ENCODE measurements at regions not wholly inside any gene's neighbourhood (a gene's known extent, or its start where the extent isn't known, plus 50 kb on each side); places are given as distances from the start of the nearest gene placed in this dataset.

- TF ChIP-seq EP300 (IDR thresholded peaks at IDR 0.05; ENCODE audit: borderline replicate concordance) (no peak), CREB1 (IDR thresholded peaks at IDR 0.05; ENCODE audit: low read depth) (no peak), ZBTB7A (IDR thresholded peaks at IDR 0.05; ENCODE audit: low read depth) (no peak), MAX (IDR thresholded peaks at IDR 0.05) (no peak), FOXM1 (IDR thresholded peaks at IDR 0.05; ENCODE audit: borderline replicate concordance, low read depth) (no peak), NFIC (IDR thresholded peaks at IDR 0.05) (no peak), RAD21 (IDR thresholded peaks at IDR 0.05; ENCODE audit: low read depth) (no peak), EGR1 (IDR thresholded peaks at IDR 0.05) (no peak), TAF1 (IDR thresholded peaks at IDR 0.05; ENCODE audit: low read depth) (no peak), USF1 (IDR thresholded peaks at IDR 0.05) (no peak), YY1 (IDR thresholded peaks at IDR 0.05; ENCODE audit: low read depth) (no peak), REST (IDR thresholded peaks at IDR 0.05; ENCODE audit: low read depth) (no peak), TEAD4 (IDR thresholded peaks at IDR 0.05) (no peak)
Observed at GRCh38 chr20:55685841-55686240, 319.5 kb downstream of the CBLN4 start.

- TF ChIP-seq TCF12 (IDR thresholded peaks at IDR 0.05; ENCODE audit: low read depth) (no peak), MAX (IDR thresholded peaks at IDR 0.05) (no peak), TAF1 (IDR thresholded peaks at IDR 0.05; ENCODE audit: low read depth) (no peak), TEAD4 (IDR thresholded peaks at IDR 0.05) (no peak), EP300 (IDR thresholded peaks at IDR 0.05; ENCODE audit: borderline replicate concordance) (no peak), YY1 (IDR thresholded peaks at IDR 0.05; ENCODE audit: low read depth) (no peak), ZBTB7A (IDR thresholded peaks at IDR 0.05; ENCODE audit: low read depth) (no peak), CREB1 (IDR thresholded peaks at IDR 0.05; ENCODE audit: low read depth) (no peak), USF1 (IDR thresholded peaks at IDR 0.05) (no peak), FOXM1 (IDR thresholded peaks at IDR 0.05; ENCODE audit: borderline replicate concordance, low read depth) (no peak), EGR1 (IDR thresholded peaks at IDR 0.05) (no peak), NFIC (IDR thresholded peaks at IDR 0.05) (no peak), RAD21 (IDR thresholded peaks at IDR 0.05; ENCODE audit: low read depth) (no peak), CEBPB (IDR thresholded peaks at IDR 0.05) (no peak), REST (IDR thresholded peaks at IDR 0.05; ENCODE audit: low read depth) (no peak)
Observed at GRCh38 chr20:55685425-55685824, 319.9 kb downstream of the CBLN4 start.

- no peak for TF ChIP-seq FOXM1 (IDR thresholded peaks at IDR 0.05; ENCODE audit: borderline replicate concordance, low read depth)
Observed at GRCh38 chr20:55684578-55684977, 320.7 kb downstream of the CBLN4 start.

- no peak for TF ChIP-seq EP300 (IDR thresholded peaks at IDR 0.05; ENCODE audit: borderline replicate concordance)
- no peak for TF ChIP-seq TCF12 (IDR thresholded peaks at IDR 0.05; ENCODE audit: low read depth)
- no peak for TF ChIP-seq CREB1 (IDR thresholded peaks at IDR 0.05; ENCODE audit: low read depth)
- no peak for TF ChIP-seq USF1 (IDR thresholded peaks at IDR 0.05)
- no peak for TF ChIP-seq RAD21 (IDR thresholded peaks at IDR 0.05; ENCODE audit: low read depth)
- TF ChIP-seq YY1 (IDR thresholded peaks at IDR 0.05; ENCODE audit: low read depth), result no peak
- TF ChIP-seq NFIC (IDR thresholded peaks at IDR 0.05), result no peak
- TF ChIP-seq ZBTB7A (IDR thresholded peaks at IDR 0.05; ENCODE audit: low read depth), result no peak
- TF ChIP-seq EGR1 (IDR thresholded peaks at IDR 0.05), result no peak
- no peak for TF ChIP-seq TAF1 (IDR thresholded peaks at IDR 0.05; ENCODE audit: low read depth)
- no peak for TF ChIP-seq FOXM1 (IDR thresholded peaks at IDR 0.05; ENCODE audit: borderline replicate concordance, low read depth)
- no peak for TF ChIP-seq TEAD4 (IDR thresholded peaks at IDR 0.05)
- TF ChIP-seq MAX (IDR thresholded peaks at IDR 0.05), result no peak
- no peak for TF ChIP-seq REST (IDR thresholded peaks at IDR 0.05; ENCODE audit: low read depth)
- TF ChIP-seq CEBPB (IDR thresholded peaks at IDR 0.05), result no peak
Observed at GRCh38 chr20:55678970-55679667, 326.2 kb downstream of the CBLN4 start.
